NCI-H524 treated with DMSO at 0.1 percent for 48 hours (cell line): ENCODE measurements at regions not wholly inside any gene's neighbourhood (a gene's known extent, or its start where the extent isn't known, plus 50 kb on each side); places are given as distances from the start of the nearest gene placed in this dataset.

Experiments
- DNase-seq: peaks from one replicate; lab custom pipeline; 2025; lab: John Stamatoyannopoulos, UW

- no peak for DNase-seq
Observed at GRCh38 chr18:45378308-45378707, 237.0 kb upstream of the SLC14A2 start.

- DNase-seq, result no peak
Observed at GRCh38 chr18:45378933-45379332, 236.3 kb upstream of the SLC14A2 start.

- DNase-seq, result no peak
Observed at GRCh38 chr18:45379903-45380302, 235.4 kb upstream of the SLC14A2 start.

- DNase-seq, result no peak
Observed at GRCh38 chr18:45381282-45381681, 234.0 kb upstream of the SLC14A2 start.

- no peak for DNase-seq
Observed at GRCh38 chr18:45383228-45383627, 232.0 kb upstream of the SLC14A2 start.

GRCh38 chr18:45384137-45384961 is 230.9 kb upstream of the SLC14A2 start:
- peak; percentile 5 for DNase-seq

- DNase-seq, result no peak
Observed at GRCh38 chr18:45384962-45385315, 230.3 kb upstream of the SLC14A2 start.

- DNase-seq, result no peak
Observed at GRCh38 chr18:45386041-45386655, 229.1 kb upstream of the SLC14A2 start.

- no peak for DNase-seq
Observed at GRCh38 chr18:45387229-45387628, 228.0 kb upstream of the SLC14A2 start.

- no peak for DNase-seq
Observed at GRCh38 chr18:45398448-45398847, 216.8 kb upstream of the SLC14A2 start.

- DNase-seq, result no peak
Observed at GRCh38 chr18:45399146-45399545, 216.1 kb upstream of the SLC14A2 start.

- no peak for DNase-seq
Observed at GRCh38 chr18:45399643-45400042, 215.6 kb upstream of the SLC14A2 start.

GRCh38 chr18:45402485-45403056 is 212.7 kb upstream of the SLC14A2 start:
- no peak for DNase-seq

GRCh38 chr18:45403341-45404049 is 211.8 kb upstream of the SLC14A2 start:
- no peak for DNase-seq

- no peak for DNase-seq
Observed at GRCh38 chr18:45408218-45408617, 207.1 kb upstream of the SLC14A2 start.

GRCh38 chr18:45409971-45410370 is 205.3 kb upstream of the SLC14A2 start:
- DNase-seq, result no peak

GRCh38 chr18:45412577-45412976 is 202.7 kb upstream of the SLC14A2 start:
- no peak for DNase-seq

GRCh38 chr18:45413180-45413836 is 202.0 kb upstream of the SLC14A2 start:
- DNase-seq, result no peak

GRCh38 chr18:45415614-45416013 is 199.7 kb upstream of the SLC14A2 start:
- no peak for DNase-seq

GRCh38 chr18:45416168-45416567 is 199.1 kb upstream of the SLC14A2 start:
- DNase-seq, result peak; percentile 28

- no peak for DNase-seq
Observed at GRCh38 chr18:45417392-45417791, 197.9 kb upstream of the SLC14A2 start.

- no peak for DNase-seq
Observed at GRCh38 chr18:45423659-45424058, 191.6 kb upstream of the SLC14A2 start.
